IPS DF 6.9 (cell line): ENCODE measurements at regions not wholly inside any gene's neighbourhood (a gene's known extent, or its start where the extent isn't known, plus 50 kb on each side); places are given as distances from the start of the nearest gene placed in this dataset.
"Not testable (repeated sequence)": the region's sequence is repeated elsewhere in the genome, so short reads cannot be mapped to it uniquely, and the experiment has no call there.

ENCODE experiments used
- DNase-seq: peaks from one replicate; pipeline ENCODE4 v3.0.0-alpha.2; 2013; ENCODE audit warnings: low read depth, low spot score
- H3K27ac ChIP-seq: one replicate; pipeline ENCODE4 v1.5.1; 2013; ENCODE audit warnings: low read length, control low read depth
- H3K27me3 ChIP-seq: 2 replicates; pipeline ENCODE4 v1.6.1; 2013; ENCODE audit warnings: mild to moderate bottlenecking, low read length; ENCODE audit not compliant: control insufficient read depth, insufficient read depth
- H3K36me3 ChIP-seq: 2 replicates; pipeline ENCODE4 v1.6.1; 2013; ENCODE audit warnings: low read length; ENCODE audit not compliant: control insufficient read depth, insufficient read depth
- H3K4me1 ChIP-seq: 2 replicates; pipeline ENCODE4 v1.6.1; 2013; ENCODE audit warnings: low read length; ENCODE audit not compliant: control insufficient read depth, insufficient read depth
- H3K4me3 ChIP-seq: 2 replicates; pipeline ENCODE4 v1.5.1; 2013; ENCODE audit warnings: mild to moderate bottlenecking, low read length
- H3K9me3 ChIP-seq: 2 replicates; pipeline ENCODE4 v1.6.1; 2013; ENCODE audit warnings: low read length, inconsistent platforms; ENCODE audit not compliant: control insufficient read depth, insufficient read depth
- WGBS: extraction: QIAGEN DNeasy Blood & Tissue Kit; methylation state at CpG from one replicate; pipeline ENCODE4 v1.1.7; 2013; ENCODE audit warnings: mixed read lengths, missing lambda C conversion rate; ENCODE audit not compliant: insufficient read length, insufficient coverage; 5-methylcytosine and 5-hydroxymethylcytosine counted together

GRCh38 chr20:40955326-40955725 lies 73.3 kb upstream of the TOP1 start:
- peaks cover 2% of the 10 kb centered on the region; the same call in 1 of the 2 replicates for H3K9me3 ChIP-seq
- H3K4me1 ChIP-seq: no peaks in the 10 kb centered on the region
- no peaks in the 10 kb centered on the region for H3K36me3 ChIP-seq
- H3K27me3 ChIP-seq: no peaks in the 10 kb centered on the region
- no peak for DNase-seq
- no peak overlapping the region for H3K4me3 ChIP-seq
- no CpG with 5 or more reads among the region's 2 CpGs for WGBS
- H3K27ac ChIP-seq: no peak overlapping the region

- WGBS: no CpG with 5 or more reads among the region's 8 CpGs
- H3K4me1 ChIP-seq, H3K4me3 ChIP-seq, H3K9me3 ChIP-seq, DNase-seq, H3K27ac ChIP-seq, H3K27me3 ChIP-seq, H3K36me3 ChIP-seq: not testable (repeated sequence)
These were observed 72.8 kb upstream of the TOP1 start for GRCh38 chr20:40955826-40956225.

- H3K27ac ChIP-seq: no peak overlapping the region
- H3K4me3 ChIP-seq: no peak overlapping the region
- WGBS: no CpG with 5 or more reads among the region's 15 CpGs
These were observed 71.9 kb upstream of the TOP1 start for GRCh38 chr20:40956542-40957264.

GRCh38 chr20:40957265-40957760 lies 71.3 kb upstream of the TOP1 start:
- no peak for DNase-seq
- H3K27me3 ChIP-seq: no peaks in the 10 kb centered on the region
- no peak overlapping the region for H3K27ac ChIP-seq
- H3K9me3 ChIP-seq: peaks cover 2% of the 10 kb centered on the region; the same call in 1 of the 2 replicates
- no peaks in the 10 kb centered on the region for H3K36me3 ChIP-seq
- H3K4me1 ChIP-seq: no peaks in the 10 kb centered on the region
- no CpG with 5 or more reads among the region's 6 CpGs for WGBS
- H3K4me3 ChIP-seq: no peak overlapping the region

More at GRCh38 chr20:40956542-40957264, 71.9 kb upstream of the TOP1 start:
- H3K36me3 ChIP-seq: no peaks in the 10 kb centered on the region
- H3K9me3 ChIP-seq: peaks cover 2% of the 10 kb centered on the region; the same call in 1 of the 2 replicates
- DNase-seq: no peak
- H3K27me3 ChIP-seq: no peaks in the 10 kb centered on the region
- no peaks in the 10 kb centered on the region for H3K4me1 ChIP-seq

GRCh38 chr20:40958598-40958997 lies 70.0 kb upstream of the TOP1 start:
- WGBS: no CpG with 5 or more reads among the region's 4 CpGs
- no peaks in the 10 kb centered on the region for H3K36me3 ChIP-seq

GRCh38 chr20:40959325-40960092 lies 69.1 kb upstream of the TOP1 start:
- no peaks in the 10 kb centered on the region for H3K27me3 ChIP-seq
- no peaks in the 10 kb centered on the region for H3K9me3 ChIP-seq
- no peaks in the 10 kb centered on the region for H3K36me3 ChIP-seq
- WGBS: no CpG with 5 or more reads among the region's 6 CpGs
- no peak for DNase-seq
- H3K27ac ChIP-seq: no peak overlapping the region
- H3K4me1 ChIP-seq: 0 out of 2 replicates have a peak, but pooled peaks cover 1% of the 10 kb centered on the region
- H3K4me3 ChIP-seq: no peak overlapping the region

More at GRCh38 chr20:40958598-40958997, 70.0 kb upstream of the TOP1 start:
- Histone ChIP-seq H3K9me3 (peaks cover 2% of the 10 kb centered on the region; the same call in 1 of the 2 replicates), H3K27me3 (no peaks in the 10 kb centered on the region), H3K4me1 (0 out of 2 replicates have a peak, but pooled peaks cover 1% of the 10 kb centered on the region), H3K27ac (no peak overlapping the region), H3K4me3 (no peak overlapping the region)
- DNase-seq: no peak

GRCh38 chr20:40960101-40960500 lies 68.5 kb upstream of the TOP1 start:
- H3K4me3 ChIP-seq: no peak overlapping the region
- H3K9me3 ChIP-seq: no peaks in the 10 kb centered on the region
- no peaks in the 10 kb centered on the region for H3K27me3 ChIP-seq
- H3K27ac ChIP-seq: no peak overlapping the region
- 0 out of 2 replicates have a peak, but pooled peaks cover 1% of the 10 kb centered on the region for H3K4me1 ChIP-seq
- WGBS: no CpG with 5 or more reads among the region's 4 CpGs
- H3K36me3 ChIP-seq: no peaks in the 10 kb centered on the region
- no peak for DNase-seq

- H3K27ac ChIP-seq: no peak overlapping the region
- WGBS: no CpG with 5 or more reads among the region's 10 CpGs
- no peaks in the 10 kb centered on the region for H3K9me3 ChIP-seq
- no peak for DNase-seq
- H3K27me3 ChIP-seq: no peaks in the 10 kb centered on the region
- 0 out of 2 replicates have a peak, but pooled peaks cover 1% of the 10 kb centered on the region for H3K4me1 ChIP-seq
- no peaks in the 10 kb centered on the region for H3K36me3 ChIP-seq
- H3K4me3 ChIP-seq: no peak overlapping the region
These were observed 68.1 kb upstream of the TOP1 start for GRCh38 chr20:40960521-40960956.

- Histone ChIP-seq H3K36me3 (no peaks in the 10 kb centered on the region), H3K27me3 (no peaks in the 10 kb centered on the region), H3K4me1 (0 out of 2 replicates have a peak, but pooled peaks cover 1% of the 10 kb centered on the region), H3K9me3 (no peaks in the 10 kb centered on the region), H3K4me3 (no peak overlapping the region), H3K27ac (no peak overlapping the region)
- no CpG with 5 or more reads among the region's 2 CpGs for WGBS
- DNase-seq: no peak
These were observed 67.4 kb upstream of the TOP1 start for GRCh38 chr20:40961176-40961575.
